ENCODE measurements at regions not wholly inside any gene's neighbourhood (a gene's known extent, or its start where the extent isn't known, plus 50 kb on each side); places are given as distances from the start of the nearest gene placed in this dataset.

DNA sequence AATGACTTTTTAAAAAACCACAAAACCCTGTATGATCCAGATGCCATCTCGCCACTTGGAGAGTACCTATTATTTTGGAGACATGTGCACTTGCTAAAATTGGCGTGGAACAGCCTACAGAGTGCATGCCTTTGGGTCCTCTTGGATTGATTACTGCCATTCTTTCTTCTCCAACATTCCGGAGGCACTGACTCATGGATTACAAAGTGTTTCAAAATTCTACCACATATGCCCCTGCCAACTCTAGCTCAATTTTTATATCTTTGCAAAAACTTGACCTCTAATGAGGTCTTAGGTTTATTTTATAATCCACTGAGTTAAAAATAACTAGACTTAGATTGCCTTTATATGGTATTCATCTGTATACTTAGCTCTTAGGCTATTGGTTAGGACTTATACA, 55.8 kb upstream of the KIF5B start:
- TF ChIP-seq, protein P1, sequence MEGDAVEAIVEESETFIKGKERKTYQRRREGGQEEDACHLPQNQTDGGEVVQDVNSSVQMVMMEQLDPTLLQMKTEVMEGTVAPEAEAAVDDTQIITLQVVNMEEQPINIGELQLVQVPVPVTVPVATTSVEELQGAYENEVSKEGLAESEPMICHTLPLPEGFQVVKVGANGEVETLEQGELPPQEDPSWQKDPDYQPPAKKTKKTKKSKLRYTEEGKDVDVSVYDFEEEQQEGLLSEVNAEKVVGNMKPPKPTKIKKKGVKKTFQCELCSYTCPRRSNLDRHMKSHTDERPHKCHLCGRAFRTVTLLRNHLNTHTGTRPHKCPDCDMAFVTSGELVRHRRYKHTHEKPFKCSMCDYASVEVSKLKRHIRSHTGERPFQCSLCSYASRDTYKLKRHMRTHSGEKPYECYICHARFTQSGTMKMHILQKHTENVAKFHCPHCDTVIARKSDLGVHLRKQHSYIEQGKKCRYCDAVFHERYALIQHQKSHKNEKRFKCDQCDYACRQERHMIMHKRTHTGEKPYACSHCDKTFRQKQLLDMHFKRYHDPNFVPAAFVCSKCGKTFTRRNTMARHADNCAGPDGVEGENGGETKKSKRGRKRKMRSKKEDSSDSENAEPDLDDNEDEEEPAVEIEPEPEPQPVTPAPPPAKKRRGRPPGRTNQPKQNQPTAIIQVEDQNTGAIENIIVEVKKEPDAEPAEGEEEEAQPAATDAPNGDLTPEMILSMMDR (conservative IDR thresholded peaks at IDR 0.05 in 1 of 2, IDR thresholded peaks at IDR 0.05 in 1 of 2; ENCODE audit: low read depth in 1 of 2, low read length in 2 of 2) = no peak
- TF ChIP-seq EZH2 (IDR thresholded peaks at IDR 0.05; ENCODE audit: low read length, missing control alignments) = no peak
